ENCODE measurements at regions not wholly inside any gene's neighbourhood (a gene's known extent, or its start where the extent isn't known, plus 50 kb on each side); places are given as distances from the start of the nearest gene placed in this dataset.

- TF ChIP-seq GATA1 (IDR thresholded peaks at IDR 0.05; ENCODE audit: low read depth, low read length) (no peak), POLR2A (IDR thresholded peaks at IDR 0.05; ENCODE audit: low read length) (no peak)
- peak in 1 of 2 experiments; percentile 20 for DNase-seq
These were observed 73.6 kb downstream of the CYLC2 start for GRCh38 chr9:103068753-103069152.

DNA sequence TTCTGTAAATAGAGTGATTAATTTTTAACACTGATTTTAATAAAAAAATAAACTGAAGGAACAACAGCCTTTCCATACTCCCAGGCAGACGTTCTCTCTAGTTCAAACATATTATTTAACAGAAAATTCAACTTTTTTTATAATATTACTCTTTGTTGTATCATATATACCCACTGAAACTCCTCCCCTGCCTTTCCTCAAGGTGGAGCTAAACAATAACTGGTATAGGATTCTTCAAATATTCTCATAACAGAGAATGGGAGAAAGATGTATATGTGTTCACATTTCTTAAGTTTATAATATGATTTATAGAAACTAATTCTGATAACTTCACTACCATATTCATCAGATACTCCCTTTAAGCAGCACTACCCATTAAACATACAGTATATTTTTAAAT lies 83.4 kb downstream of the CYLC2 start:
- no peak for DNase-seq
- TF ChIP-seq GATA1 (IDR thresholded peaks at IDR 0.05; ENCODE audit: low read depth, low read length) (no peak), POLR2A (IDR thresholded peaks at IDR 0.05; ENCODE audit: low read length) (no peak)

- no peak for TF ChIP-seq POLR2A (IDR thresholded peaks at IDR 0.05; ENCODE audit: low read length)
- TF ChIP-seq GATA1 (IDR thresholded peaks at IDR 0.05; ENCODE audit: low read depth, low read length): no peak
- no peak for DNase-seq
These were observed 87.4 kb downstream of the CYLC2 start for GRCh38 chr9:103082494-103082893.

GRCh38 chr9:103089357-103089756 lies 94.2 kb downstream of the CYLC2 start:
- no peak for DNase-seq
- TF ChIP-seq POLR2A (IDR thresholded peaks at IDR 0.05; ENCODE audit: low read length) (no peak), GATA1 (IDR thresholded peaks at IDR 0.05; ENCODE audit: low read depth, low read length) (no peak)

DNA sequence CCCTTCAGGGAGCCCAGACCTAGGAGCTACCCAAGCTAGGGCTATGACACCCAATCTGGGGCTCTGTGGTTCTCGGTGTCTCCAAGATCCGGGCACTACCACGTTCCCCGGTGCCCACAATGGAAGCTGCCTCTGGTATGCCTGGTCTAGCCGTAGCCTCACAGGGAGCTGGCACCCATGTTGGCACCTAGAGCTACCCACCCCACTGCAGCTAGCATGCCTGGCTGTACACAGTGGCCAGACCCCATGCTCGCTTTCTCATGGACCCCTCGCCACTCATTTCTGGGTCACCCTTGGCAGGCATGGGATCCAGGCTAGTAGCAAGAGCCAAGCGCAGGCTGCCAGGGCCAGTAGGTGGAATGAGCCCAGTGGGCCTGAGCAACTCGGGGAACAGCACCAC lies 109.0 kb downstream of the CYLC2 start:
- DNase-seq: no peak
- no peak for TF ChIP-seq GATA1 (IDR thresholded peaks at IDR 0.05; ENCODE audit: low read depth, low read length)
- TF ChIP-seq POLR2A (IDR thresholded peaks at IDR 0.05; ENCODE audit: low read length): no peak

DNA sequence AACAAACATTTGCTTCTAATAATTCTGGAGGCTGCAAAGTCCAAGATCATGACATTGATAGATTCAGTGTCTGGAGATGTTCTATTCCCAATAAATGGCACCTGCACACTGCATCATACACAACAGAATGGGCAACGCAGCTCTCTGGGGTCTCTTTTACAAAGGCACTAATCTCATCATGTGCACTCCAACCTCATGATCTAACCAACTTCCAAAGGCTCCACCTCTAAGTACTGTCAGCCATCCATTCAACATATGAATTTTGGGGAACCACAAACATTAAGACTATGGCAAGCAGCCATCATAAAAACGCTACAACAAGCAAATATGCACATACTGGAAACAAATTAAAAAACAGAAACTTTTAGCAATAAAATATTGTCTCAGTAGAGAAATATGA lies 121.1 kb downstream of the CYLC2 start:
- TF ChIP-seq GATA1 (IDR thresholded peaks at IDR 0.05; ENCODE audit: low read depth, low read length): no peak
- TF ChIP-seq POLR2A (IDR thresholded peaks at IDR 0.05; ENCODE audit: low read length): no peak
- no peak for DNase-seq

DNA sequence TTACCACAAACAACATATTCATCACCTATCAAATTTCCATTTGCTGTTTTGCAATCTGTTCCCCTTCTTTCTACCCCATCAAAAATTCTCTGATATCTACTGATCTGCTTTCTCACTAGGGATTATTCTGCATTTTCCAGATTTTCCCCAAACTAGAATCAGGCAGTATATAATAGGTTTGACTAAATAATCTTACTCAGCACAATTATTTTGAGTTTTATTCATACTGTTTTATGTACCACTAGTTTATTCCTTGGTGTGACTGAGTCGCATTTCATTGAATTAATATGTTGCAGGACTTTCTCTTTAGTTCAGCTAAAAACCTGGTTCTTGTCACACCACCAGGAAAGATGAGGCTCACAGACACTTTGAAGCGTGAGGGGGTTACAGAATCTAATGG lies 131.4 kb downstream of the CYLC2 start:
- no peak for TF ChIP-seq GATA1 (IDR thresholded peaks at IDR 0.05; ENCODE audit: low read depth, low read length)
- TF ChIP-seq POLR2A (IDR thresholded peaks at IDR 0.05; ENCODE audit: low read length): no peak
- no peak for DNase-seq

- TF ChIP-seq POLR2A (IDR thresholded peaks at IDR 0.05; ENCODE audit: low read length): no peak
- no peak for TF ChIP-seq GATA1 (IDR thresholded peaks at IDR 0.05; ENCODE audit: low read depth, low read length)
- DNase-seq: no peak
These were observed 144.8 kb downstream of the CYLC2 start for GRCh38 chr9:103139891-103140290.

- TF ChIP-seq POLR2A (IDR thresholded peaks at IDR 0.05; ENCODE audit: low read length): no peak
- TF ChIP-seq GATA1 (IDR thresholded peaks at IDR 0.05; ENCODE audit: low read depth, low read length): no peak
- no peak for DNase-seq
These were observed 157.3 kb downstream of the CYLC2 start for GRCh38 chr9:103152473-103152872.

- TF ChIP-seq GATA1 (IDR thresholded peaks at IDR 0.05; ENCODE audit: low read depth, low read length) (no peak), POLR2A (IDR thresholded peaks at IDR 0.05; ENCODE audit: low read length) (no peak)
- DNase-seq: no peak
These were observed 172.4 kb downstream of the CYLC2 start for GRCh38 chr9:103167530-103167929.

- no peak for DNase-seq
- TF ChIP-seq POLR2A (IDR thresholded peaks at IDR 0.05; ENCODE audit: low read length) (no peak), GATA1 (IDR thresholded peaks at IDR 0.05; ENCODE audit: low read depth, low read length) (no peak)
These were observed 173.1 kb downstream of the CYLC2 start for GRCh38 chr9:103168254-103168653.

GRCh38 chr9:103169798-103170197 lies 174.7 kb downstream of the CYLC2 start:
- TF ChIP-seq GATA1 (IDR thresholded peaks at IDR 0.05; ENCODE audit: low read depth, low read length) (no peak), POLR2A (IDR thresholded peaks at IDR 0.05; ENCODE audit: low read length) (no peak)
- no peak for DNase-seq

GRCh38 chr9:103183701-103184171 lies 188.6 kb downstream of the CYLC2 start:
- TF ChIP-seq POLR2A (IDR thresholded peaks at IDR 0.05; ENCODE audit: low read length): no peak
- no peak for DNase-seq

DNA sequence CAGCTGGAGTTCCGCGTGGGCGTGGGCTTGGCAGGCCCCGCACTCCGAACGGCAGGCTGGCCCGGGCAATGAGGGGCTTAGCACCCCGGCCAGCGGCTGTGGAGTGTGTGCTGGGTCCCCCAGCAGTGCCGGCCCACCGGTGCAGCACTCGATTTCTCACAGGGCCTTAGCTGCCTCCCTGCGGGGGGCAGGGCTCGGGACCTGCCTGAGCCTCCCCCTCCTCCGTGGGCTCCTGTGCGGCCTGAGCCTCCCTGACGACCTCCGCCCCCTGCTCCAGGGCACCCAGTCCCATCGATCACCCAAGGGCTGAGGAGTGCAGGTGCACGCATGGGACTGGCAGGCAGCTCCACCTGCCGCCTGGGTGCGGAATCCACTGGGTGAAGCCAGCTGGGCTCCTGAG lies 191.8 kb downstream of the CYLC2 start:
- TF ChIP-seq POLR2A (IDR thresholded peaks at IDR 0.05; ENCODE audit: low read length): no peak
- no peak for DNase-seq

- TF ChIP-seq GATA1 (IDR thresholded peaks at IDR 0.05; ENCODE audit: low read depth, low read length) (no peak), POLR2A (IDR thresholded peaks at IDR 0.05; ENCODE audit: low read length) (no peak)
- no peak for DNase-seq
These were observed 193.7 kb downstream of the CYLC2 start for GRCh38 chr9:103188781-103189350.

- DNase-seq: no peak
- TF ChIP-seq POLR2A (IDR thresholded peaks at IDR 0.05; ENCODE audit: low read length) (no peak), GATA1 (IDR thresholded peaks at IDR 0.05; ENCODE audit: low read depth, low read length) (no peak)
These were observed 198.9 kb downstream of the CYLC2 start for GRCh38 chr9:103193992-103194391.

Data from erythroblast (primary cell).